ENCODE measurements at regions not wholly inside any gene's neighbourhood (a gene's known extent, or its start where the extent isn't known, plus 50 kb on each side); places are given as distances from the start of the nearest gene placed in this dataset.
A peak's percentile ranks its signal among the peaks of the same experiment; 100 is the strongest.

- WGBS, 4 donors = 49 to 54% (median 50%) methylated on average over 19 of the region's 19 CpGs
These were observed 53.2 kb upstream of the NECTIN1 start for GRCh38 chr11:119782006-119782738.

GRCh38 chr11:119780222-119780953, 51.4 kb upstream of the NECTIN1 start:
- H3K27me3 ChIP-seq = peaks cover 0 to 3% (median 0%) of the 10 kb centered on the region in 9 donors
- H3K4me1 ChIP-seq = peaks cover 0 to 49% (median 15%) of the 10 kb centered on the region in 12 donors
- ATAC-seq = peak; percentile 36 to 76 (median 63)
- H3K36me3 ChIP-seq = no peaks in the 10 kb centered on the region
- TF ChIP-seq CTCF (IDR thresholded peaks at IDR 0.05) (no peak), POLR2A (IDR thresholded peaks at IDR 0.05) (no peak)
- peaks cover 0 to 14% (median 2%) of the 10 kb centered on the region in 12 donors for H3K9me3 ChIP-seq
- no peak overlapping the region for H3K4me3 ChIP-seq
- peak in 4 of 5 donors; percentile 58 to 69 (median 65) for DNase-seq
- WGBS, 4 donors = 13 to 20% (median 16%) methylated on average over 2 of the region's 2 CpGs
- intact Hi-C loops (cut with DNase I) = no loop called here
- H3K27ac ChIP-seq = peak overlapping the region; percentile 24 to 95 (median 82)

More at GRCh38 chr11:119782006-119782738, 53.2 kb upstream of the NECTIN1 start:
- H3K4me3 ChIP-seq = no peak overlapping the region
- TF ChIP-seq POLR2A (IDR thresholded peaks at IDR 0.05) = no peak
- TF ChIP-seq CTCF (IDR thresholded peaks at IDR 0.05) = peak in 2 of 12 donors; percentile 5 to 10
- H3K9me3 ChIP-seq = peaks cover 0 to 14% (median 2%) of the 10 kb centered on the region in 12 donors
- peaks cover 0 to 10% (median 0%) of the 10 kb centered on the region in 9 donors for H3K27me3 ChIP-seq
- intact Hi-C loops (cut with DNase I) = no loop called here
- peak in 1 of 5 donors; percentile 26 for DNase-seq
- peaks cover 0 to 49% (median 15%) of the 10 kb centered on the region in 12 donors for H3K4me1 ChIP-seq
- no peaks in the 10 kb centered on the region for H3K36me3 ChIP-seq
- peak overlapping the region in 8 of 12 donors; percentile 1 to 70 (median 36) for H3K27ac ChIP-seq
- no peak for ATAC-seq

GRCh38 chr11:119779195-119780071, 50.4 kb upstream of the NECTIN1 start:
- Histone ChIP-seq H3K4me1 (peaks cover 0 to 49% (median 15%) of the 10 kb centered on the region in 12 donors), H3K4me3 (no peak overlapping the region), H3K9me3 (peaks cover 0 to 11% (median 2%) of the 10 kb centered on the region in 12 donors), H3K27ac (peak overlapping the region; percentile 24 to 95 (median 82)), H3K36me3 (no peaks in the 10 kb centered on the region), H3K27me3 (peaks cover 0 to 3% (median 0%) of the 10 kb centered on the region in 9 donors)
- TF ChIP-seq CTCF (IDR thresholded peaks at IDR 0.05) (no peak), POLR2A (IDR thresholded peaks at IDR 0.05) (no peak)
- WGBS, 4 donors = 21 to 36% (median 36%) methylated on average over 19 to 22 of the region's 22 CpGs
- intact Hi-C loops (cut with DNase I) = loop anchor here in 3 of 10 donors (1.0 to 2.0 kb wide), 2 partner anchors 111 to 112 kb away; no protein-coding TSS in a partner anchor
- ATAC-seq (peak; percentile 83 to 91 (median 86)), DNase-seq (peak; percentile 70 to 84 (median 74))
